ENCODE measurements at regions not wholly inside any gene's neighbourhood (a gene's known extent, or its start where the extent isn't known, plus 50 kb on each side); places are given as distances from the start of the nearest gene placed in this dataset.
"Not testable (repeated sequence)": the region's sequence is repeated elsewhere in the genome, so short reads cannot be mapped to it uniquely, and the experiment has no call there.

DNA sequence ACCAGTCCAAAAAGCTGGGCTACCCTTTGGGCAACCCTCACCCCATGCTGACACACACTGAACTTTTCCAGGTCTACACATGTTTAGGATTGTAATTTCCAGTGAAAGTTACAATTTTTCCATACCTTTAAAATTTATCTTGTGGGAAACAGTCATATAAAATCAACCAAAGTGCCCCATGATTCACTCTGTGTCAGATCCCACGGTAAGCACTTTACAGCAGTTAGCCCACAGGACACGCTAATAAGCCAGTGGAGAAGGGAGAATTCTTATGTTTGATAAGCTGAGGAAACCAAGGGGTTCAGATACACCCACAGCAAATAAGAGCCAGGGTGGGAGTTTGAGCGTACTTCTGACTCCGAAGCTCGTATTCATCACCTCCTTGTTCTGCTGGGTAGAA lies 72.4 kb upstream of the TBL1X start:
- DNase-seq (ENCODE audit: low read depth), result no peak
- no peak for TF ChIP-seq CTCF (IDR thresholded peaks at IDR 0.05; ENCODE audit: insufficient read depth, low read length)
- H3K4me3 ChIP-seq (ENCODE audit: low read depth, low read length), result no peak overlapping the region

DNA sequence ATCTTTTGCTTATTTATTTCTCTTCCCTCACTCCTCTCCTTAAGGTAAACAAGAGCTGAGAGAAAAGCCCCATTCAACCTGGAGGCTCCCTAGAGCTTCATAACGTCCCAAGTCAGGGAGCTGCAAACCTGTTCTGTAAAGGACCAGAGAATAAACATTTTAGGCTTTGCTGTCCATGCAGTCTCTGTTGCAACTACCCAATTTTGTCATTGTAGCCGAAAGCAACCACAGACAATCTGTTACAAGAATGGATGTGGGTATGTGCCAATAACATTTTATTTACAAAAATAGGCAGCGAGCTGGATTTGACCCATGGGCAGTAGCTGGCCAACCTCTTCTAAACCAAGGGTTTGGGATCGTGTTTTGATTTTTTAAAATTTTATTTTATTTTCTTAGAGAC lies 71.3 kb upstream of the TBL1X start:
- DNase-seq (ENCODE audit: low read depth), result no peak
- TF ChIP-seq CTCF (IDR thresholded peaks at IDR 0.05; ENCODE audit: insufficient read depth, low read length), result no peak
- no peak overlapping the region for H3K4me3 ChIP-seq (ENCODE audit: low read depth, low read length)

GRCh38 chrX:9394212-9394611 lies 70.6 kb upstream of the TBL1X start:
- TF ChIP-seq CTCF (IDR thresholded peaks at IDR 0.05; ENCODE audit: insufficient read depth, low read length), result no peak
- no peak overlapping the region for H3K4me3 ChIP-seq (ENCODE audit: low read depth, low read length)
- no peak for DNase-seq (ENCODE audit: low read depth)

DNA sequence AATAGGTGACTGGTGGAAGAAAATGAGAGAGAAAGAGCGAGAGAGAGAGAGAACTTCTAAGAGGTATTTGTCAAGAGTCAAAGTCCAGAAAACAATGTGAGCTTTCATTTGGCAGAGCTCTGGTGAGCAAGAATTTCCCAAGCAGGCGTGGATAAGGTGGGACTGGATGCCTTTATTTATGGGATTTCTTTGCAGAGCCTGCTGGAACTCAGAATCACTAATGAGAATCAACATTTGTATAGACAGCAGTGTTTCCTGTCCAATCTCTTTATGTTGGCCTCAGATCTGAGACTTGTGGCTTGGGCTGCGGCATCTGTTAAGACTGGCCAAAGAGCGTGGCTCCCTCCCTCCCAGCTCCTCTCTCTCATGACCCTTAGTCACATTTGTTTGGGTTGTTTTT lies 67.9 kb upstream of the TBL1X start:
- peak; percentile 18 for DNase-seq (ENCODE audit: low read depth)

DNA sequence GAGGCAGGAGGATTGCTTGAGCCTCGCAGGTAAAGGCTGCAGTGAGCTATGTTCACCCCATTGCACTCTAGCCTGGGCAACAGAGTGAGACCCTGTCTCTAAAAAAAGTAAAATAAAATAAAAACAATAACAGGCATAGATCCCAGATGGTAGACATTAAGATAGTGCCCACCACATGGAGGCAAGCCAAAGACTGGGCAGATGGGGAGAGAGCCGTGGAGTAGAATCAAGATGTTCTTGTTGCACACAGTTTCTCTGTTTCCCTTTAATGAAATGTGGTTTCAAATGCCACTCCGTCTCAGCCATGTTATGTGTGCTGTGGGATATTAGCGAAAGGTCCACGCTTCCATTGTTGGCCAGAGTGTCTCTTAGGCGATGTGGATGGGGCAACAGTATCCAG lies 63.8 kb upstream of the TBL1X start:
- H3K4me3 ChIP-seq (ENCODE audit: low read depth, low read length), result no peak overlapping the region
- no peak for TF ChIP-seq CTCF (IDR thresholded peaks at IDR 0.05; ENCODE audit: insufficient read depth, low read length)
- no peak for DNase-seq (ENCODE audit: low read depth)

More for the DNA sequence above, 67.9 kb upstream of the TBL1X start:
- no peak overlapping the region for H3K4me3 ChIP-seq (ENCODE audit: low read depth, low read length)
- TF ChIP-seq CTCF (IDR thresholded peaks at IDR 0.05; ENCODE audit: insufficient read depth, low read length), result no peak

- no peak overlapping the region for H3K4me3 ChIP-seq (ENCODE audit: low read depth, low read length)
- no peak for DNase-seq (ENCODE audit: low read depth)
- TF ChIP-seq CTCF (IDR thresholded peaks at IDR 0.05; ENCODE audit: insufficient read depth, low read length), result no peak
These were observed 61.5 kb upstream of the TBL1X start for GRCh38 chrX:9403374-9403773.

GRCh38 chrX:9405635-9406034 lies 59.2 kb upstream of the TBL1X start:
- H3K4me3 ChIP-seq (ENCODE audit: low read depth, low read length), result not testable (repeated sequence)
- DNase-seq (ENCODE audit: low read depth), result peak; percentile 11

DNA sequence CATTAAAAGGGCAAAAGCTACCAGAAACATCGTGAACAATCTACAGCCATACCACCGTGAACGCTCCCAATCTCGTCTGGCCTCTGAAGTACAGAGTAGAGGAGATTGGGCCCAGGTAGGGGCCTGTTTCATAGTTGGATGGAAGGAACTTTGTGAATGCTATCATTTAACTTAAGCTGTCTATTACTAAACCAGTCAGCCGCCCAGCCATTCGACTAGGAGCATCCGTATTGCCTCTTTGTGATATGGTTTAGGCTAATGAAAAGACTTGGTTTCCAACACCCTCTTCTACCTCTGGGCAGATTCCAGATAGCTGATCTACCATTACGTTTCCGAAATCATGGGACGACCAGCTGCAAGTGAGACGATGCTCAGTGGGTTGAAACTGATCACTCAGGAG lies 54.0 kb upstream of the TBL1X start:
- not testable (repeated sequence) for H3K4me3 ChIP-seq (ENCODE audit: low read depth, low read length); DNase-seq (ENCODE audit: low read depth)

DNA sequence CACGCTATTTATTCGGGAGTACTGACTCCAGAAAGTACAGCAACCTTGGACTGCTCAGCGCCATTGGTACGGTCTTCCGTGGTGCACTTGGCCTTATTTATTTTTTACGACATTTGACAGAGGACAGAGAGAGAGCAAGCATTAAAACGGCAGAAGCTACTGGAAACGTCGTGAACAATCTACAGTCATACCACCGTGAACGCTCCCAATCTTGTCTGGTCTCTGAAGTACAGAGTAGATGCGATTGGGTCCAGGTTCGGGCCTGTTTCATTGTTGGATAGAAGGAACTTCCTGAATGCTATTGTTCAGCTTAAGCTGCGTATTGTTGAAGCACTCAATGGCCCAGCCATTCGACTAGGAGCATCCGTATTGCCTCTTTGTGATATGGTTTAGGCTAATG lies 53.2 kb upstream of the TBL1X start:
- not testable (repeated sequence) for DNase-seq (ENCODE audit: low read depth); H3K4me3 ChIP-seq (ENCODE audit: low read depth, low read length)
